ENCODE measurements at regions not wholly inside any gene's neighbourhood (a gene's known extent, or its start where the extent isn't known, plus 50 kb on each side); places are given as distances from the start of the nearest gene placed in this dataset.

GRCh38 chr10:6305401-6306321 lies 102.9 kb downstream of the PFKFB3 start:
- H3K27ac Mint-ChIP-seq: no peak overlapping the region
- H3K36me3 Mint-ChIP-seq: peaks cover 8% of the 10 kb centered on the region
- ChIA-PET POLR2A (no interaction called here), CTCF (interaction anchor here (1.2 kb wide), 1 partner anchor 101 kb away, joined by 3 read pairs; no protein-coding TSS in a partner anchor)
- no peaks in the 10 kb centered on the region for H3K27me3 Mint-ChIP-seq
- no peak overlapping the region for H3K4me3 Mint-ChIP-seq
- H3K4me1 Mint-ChIP-seq (ENCODE audit: low read depth): peaks cover 11% of the 10 kb centered on the region
- H3K9me3 Mint-ChIP-seq: peaks cover 8% of the 10 kb centered on the region
- intact Hi-C loops (cut with micrococcal nuclease): no loop called here
- DNase-seq: no peak

- ChIA-PET POLR2A (no interaction called here), CTCF (no interaction called here)
- intact Hi-C loops (cut with micrococcal nuclease): no loop called here
- DNase-seq: no peak
- Mint-ChIP-seq H3K9me3 (peaks cover 8% of the 10 kb centered on the region), H3K27ac (no peak overlapping the region), H3K36me3 (peaks cover 4% of the 10 kb centered on the region), H3K4me1 (ENCODE audit: low read depth) (peaks cover 7% of the 10 kb centered on the region), H3K27me3 (no peaks in the 10 kb centered on the region), H3K4me3 (no peak overlapping the region)
Observed at GRCh38 chr10:6306917-6307316, 104.2 kb downstream of the PFKFB3 start.

- ChIA-PET POLR2A (interaction anchor here (0.7 kb wide), 1 partner anchor 155 kb away, joined by 3 read pairs; no protein-coding TSS in a partner anchor), CTCF (no interaction called here)
- no peak overlapping the region for H3K4me3 Mint-ChIP-seq
- peaks cover 7% of the 10 kb centered on the region for H3K4me1 Mint-ChIP-seq (ENCODE audit: low read depth)
- intact Hi-C loops (cut with micrococcal nuclease): no loop called here
- peaks cover 4% of the 10 kb centered on the region for H3K36me3 Mint-ChIP-seq
- no peak overlapping the region for H3K27ac Mint-ChIP-seq
- DNase-seq: no peak
- H3K9me3 Mint-ChIP-seq: peaks cover 8% of the 10 kb centered on the region
- no peaks in the 10 kb centered on the region for H3K27me3 Mint-ChIP-seq
Observed at GRCh38 chr10:6309816-6310215, 107.1 kb downstream of the PFKFB3 start.

GRCh38 chr10:6310977-6311376 lies 108.2 kb downstream of the PFKFB3 start:
- intact Hi-C loops (cut with micrococcal nuclease): no loop called here
- H3K4me1 Mint-ChIP-seq (ENCODE audit: low read depth): peaks cover 7% of the 10 kb centered on the region
- peaks cover 8% of the 10 kb centered on the region for H3K9me3 Mint-ChIP-seq
- ChIA-PET POLR2A (interaction anchor here (1.4 kb wide), 1 partner anchor 10 kb away, joined by 4 read pairs; no protein-coding TSS in a partner anchor), CTCF (no interaction called here)
- H3K36me3 Mint-ChIP-seq: peaks cover 4% of the 10 kb centered on the region
- H3K27ac Mint-ChIP-seq: no peak overlapping the region
- DNase-seq: peak; percentile 35
- H3K4me3 Mint-ChIP-seq: no peak overlapping the region
- H3K27me3 Mint-ChIP-seq: no peaks in the 10 kb centered on the region

- H3K9me3 Mint-ChIP-seq: peaks cover 8% of the 10 kb centered on the region
- H3K27me3 Mint-ChIP-seq: no peaks in the 10 kb centered on the region
- peaks cover 4% of the 10 kb centered on the region for H3K36me3 Mint-ChIP-seq
- peaks cover 7% of the 10 kb centered on the region for H3K4me1 Mint-ChIP-seq (ENCODE audit: low read depth)
- POLR2A ChIA-PET: interaction anchor here (1.4 kb wide), 1 partner anchor 9 kb away, joined by 4 read pairs; no protein-coding TSS in a partner anchor
- DNase-seq: no peak
- intact Hi-C loops (cut with micrococcal nuclease): no loop called here
- CTCF ChIA-PET: interaction anchor here (0.5 to 1.3 kb wide), 3 partner anchors 13 to 146 kb away, joined by 3 read pairs; no protein-coding TSS in a partner anchor
- H3K27ac Mint-ChIP-seq: no peak overlapping the region
- no peak overlapping the region for H3K4me3 Mint-ChIP-seq
Observed at GRCh38 chr10:6311700-6312330, 109.1 kb downstream of the PFKFB3 start.

- CTCF ChIA-PET: interaction anchor here (0.7 to 1.3 kb wide), 2 partner anchors 89 to 147 kb away, joined by 3 read pairs; no protein-coding TSS in a partner anchor
- H3K9me3 Mint-ChIP-seq: peaks cover under 1% of the 10 kb centered on the region
- no peak for DNase-seq
- H3K36me3 Mint-ChIP-seq: no peaks in the 10 kb centered on the region
- H3K27ac Mint-ChIP-seq: no peak overlapping the region
- intact Hi-C loops (cut with micrococcal nuclease): no loop called here
- no peak overlapping the region for H3K4me3 Mint-ChIP-seq
- POLR2A ChIA-PET: no interaction called here
- H3K27me3 Mint-ChIP-seq: no peaks in the 10 kb centered on the region
- peaks cover 7% of the 10 kb centered on the region for H3K4me1 Mint-ChIP-seq (ENCODE audit: low read depth)
Observed at GRCh38 chr10:6312636-6313035, 109.9 kb downstream of the PFKFB3 start.

- intact Hi-C loops (cut with micrococcal nuclease): no loop called here
- Mint-ChIP-seq H3K27me3 (no peaks in the 10 kb centered on the region), H3K9me3 (no peaks in the 10 kb centered on the region), H3K36me3 (no peaks in the 10 kb centered on the region), H3K27ac (no peak overlapping the region), H3K4me3 (no peak overlapping the region), H3K4me1 (ENCODE audit: low read depth) (peaks cover 7% of the 10 kb centered on the region)
- ChIA-PET CTCF (interaction anchor here (1.3 kb wide), 1 partner anchor 88 kb away, joined by 3 read pairs; no protein-coding TSS in a partner anchor), POLR2A (no interaction called here)
- no peak for DNase-seq
Observed at GRCh38 chr10:6313111-6313895, 110.6 kb downstream of the PFKFB3 start.

- H3K9me3 Mint-ChIP-seq: no peaks in the 10 kb centered on the region
- H3K4me1 Mint-ChIP-seq (ENCODE audit: low read depth): peaks cover 7% of the 10 kb centered on the region
- ChIA-PET CTCF (no interaction called here), POLR2A (no interaction called here)
- no peak for DNase-seq
- peaks cover 2% of the 10 kb centered on the region for H3K36me3 Mint-ChIP-seq
- no peaks in the 10 kb centered on the region for H3K27me3 Mint-ChIP-seq
- no peak overlapping the region for H3K4me3 Mint-ChIP-seq
- no peak overlapping the region for H3K27ac Mint-ChIP-seq
- intact Hi-C loops (cut with micrococcal nuclease): no loop called here
Observed at GRCh38 chr10:6314620-6315205, 112.0 kb downstream of the PFKFB3 start.

- H3K27me3 Mint-ChIP-seq: no peaks in the 10 kb centered on the region
- ChIA-PET POLR2A (no interaction called here), CTCF (no interaction called here)
- intact Hi-C loops (cut with micrococcal nuclease): no loop called here
- DNase-seq: no peak
- no peaks in the 10 kb centered on the region for H3K4me1 Mint-ChIP-seq (ENCODE audit: low read depth)
- no peaks in the 10 kb centered on the region for H3K9me3 Mint-ChIP-seq
- H3K4me3 Mint-ChIP-seq: no peak overlapping the region
- peaks cover 2% of the 10 kb centered on the region for H3K36me3 Mint-ChIP-seq
- H3K27ac Mint-ChIP-seq: no peak overlapping the region
Observed at GRCh38 chr10:6319119-6319518, 116.4 kb downstream of the PFKFB3 start.

- ChIA-PET POLR2A (interaction anchor here (0.6 to 1.0 kb wide), 3 partner anchors 9 to 194 kb away, joined by 3 to 4 read pairs (median 4); no protein-coding TSS in a partner anchor), CTCF (interaction anchor here (1.1 to 1.2 kb wide), 2 partner anchors 81 to 118 kb away, joined by 3 to 6 read pairs; partner anchors contain the start of gene PFKFB3)
- no peaks in the 10 kb centered on the region for H3K9me3 Mint-ChIP-seq
- H3K27me3 Mint-ChIP-seq: no peaks in the 10 kb centered on the region
- H3K4me1 Mint-ChIP-seq (ENCODE audit: low read depth): no peaks in the 10 kb centered on the region
- H3K4me3 Mint-ChIP-seq: no peak overlapping the region
- H3K27ac Mint-ChIP-seq: no peak overlapping the region
- DNase-seq: no peak
- intact Hi-C loops (cut with micrococcal nuclease): no loop called here
- peaks cover 2% of the 10 kb centered on the region for H3K36me3 Mint-ChIP-seq
Observed at GRCh38 chr10:6320320-6321010, 117.7 kb downstream of the PFKFB3 start.

- H3K9me3 Mint-ChIP-seq: no peaks in the 10 kb centered on the region
- DNase-seq: no peak
- H3K27me3 Mint-ChIP-seq: no peaks in the 10 kb centered on the region
- H3K4me3 Mint-ChIP-seq: no peak overlapping the region
- no peak overlapping the region for H3K27ac Mint-ChIP-seq
- peaks cover 2% of the 10 kb centered on the region for H3K36me3 Mint-ChIP-seq
- ChIA-PET POLR2A (no interaction called here), CTCF (no interaction called here)
- intact Hi-C loops (cut with micrococcal nuclease): no loop called here
- H3K4me1 Mint-ChIP-seq (ENCODE audit: low read depth): no peaks in the 10 kb centered on the region
Observed at GRCh38 chr10:6321880-6322279, 119.1 kb downstream of the PFKFB3 start.
